Calu3 (cell line): ENCODE measurements at regions not wholly inside any gene's neighbourhood (a gene's known extent, or its start where the extent isn't known, plus 50 kb on each side); places are given as distances from the start of the nearest gene placed in this dataset.

Experiments used
- BruUV-seq: library from RNA; stranded (reverse); fragments of 400-500 nt; replicated peaks from 2 replicates; lab custom pipeline; 2021; lab: Mats Ljungman, UMichigan
- CTCF ChIA-PET: fragments of 300-600 bp; sonication (Branson Sonifier 250); formaldehyde crosslinking; loops from one replicate; lab custom pipeline; 2022; ENCODE audit warnings: antibody characterized with exemption; lab: Charles Lee
- DNase-seq: peaks from one replicate; pipeline ENCODE4 v3.0.0; 2022
- H3K27ac Mint-ChIP-seq: one replicate; pipeline ENCODE4 v1.8.0; 2022; ENCODE audit warnings: mixed read lengths; ENCODE audit not compliant: unreplicated experiment
- H3K27me3 Mint-ChIP-seq: one replicate; pipeline ENCODE4 v1.8.0; 2022; ENCODE audit warnings: mixed read lengths; ENCODE audit not compliant: unreplicated experiment
- H3K36me3 Mint-ChIP-seq: one replicate; pipeline ENCODE4 v1.8.0; 2022; ENCODE audit warnings: mild to moderate bottlenecking, moderate library complexity, mixed read lengths; ENCODE audit not compliant: insufficient read depth, unreplicated experiment
- H3K4me1 Mint-ChIP-seq: one replicate; pipeline ENCODE4 v1.8.0; 2022; ENCODE audit warnings: mild to moderate bottlenecking, low read depth, mixed read lengths; ENCODE audit not compliant: unreplicated experiment
- H3K4me3 Mint-ChIP-seq: one replicate; pipeline ENCODE4 v1.8.0; 2022; ENCODE audit warnings: mild to moderate bottlenecking, low read depth, moderate library complexity, mixed read lengths; ENCODE audit not compliant: unreplicated experiment
- H3K9me3 Mint-ChIP-seq: one replicate; pipeline ENCODE4 v1.8.0; 2022; ENCODE audit warnings: low read depth, mixed read lengths; ENCODE audit not compliant: unreplicated experiment
- intact Hi-C: fragments of 100-400 bp; cut with micrococcal nuclease; formaldehyde crosslinking; loops from one replicate; pipeline ENCODE4 v1.10.0; 2022; ENCODE audit not compliant: unreplicated experiment
- TF ChIP-seq, protein P1 (sequence below): fragments of 200-600 bp; IDR thresholded peaks from one replicate; pipeline ENCODE4 v1.8.0; 2022; ENCODE audit warnings: antibody characterized with exemption; ENCODE audit not compliant: unreplicated experiment

DNA sequence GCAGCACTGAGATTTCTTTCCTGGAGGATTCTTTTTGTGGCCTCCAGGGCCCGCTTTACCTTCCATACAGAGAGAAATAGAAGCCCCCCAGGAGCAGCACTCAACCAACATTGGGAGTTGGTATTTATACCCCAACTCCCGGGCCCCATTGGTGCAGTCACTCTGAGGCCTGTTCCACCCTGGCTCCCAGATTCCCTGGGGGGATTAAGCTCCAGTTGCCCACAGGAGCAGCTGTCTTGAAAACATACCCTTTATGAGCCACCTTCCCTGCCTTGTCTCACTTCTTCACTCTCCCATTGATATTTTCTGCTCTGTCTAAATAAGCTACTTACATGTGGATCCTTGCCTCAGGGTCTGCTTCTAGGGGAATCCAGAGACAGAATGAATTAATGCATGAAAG lies 167.8 kb downstream of the KATNIP start:
- Mint-ChIP-seq H3K4me3 (no peak overlapping the region), H3K4me1 (peaks cover 14% of the 10 kb centered on the region), H3K9me3 (no peaks in the 10 kb centered on the region), H3K36me3 (peaks cover 5% of the 10 kb centered on the region), H3K27ac (no peak overlapping the region), H3K27me3 (no peaks in the 10 kb centered on the region)
- no peak for DNase-seq
- CTCF ChIA-PET = interaction anchor here (0.6 kb wide), 1 partner anchor 295 kb away, joined by 3 read pairs; no protein-coding TSS in a partner anchor
- BruUV-seq = no TSS peak
- TF ChIP-seq, protein P1, sequence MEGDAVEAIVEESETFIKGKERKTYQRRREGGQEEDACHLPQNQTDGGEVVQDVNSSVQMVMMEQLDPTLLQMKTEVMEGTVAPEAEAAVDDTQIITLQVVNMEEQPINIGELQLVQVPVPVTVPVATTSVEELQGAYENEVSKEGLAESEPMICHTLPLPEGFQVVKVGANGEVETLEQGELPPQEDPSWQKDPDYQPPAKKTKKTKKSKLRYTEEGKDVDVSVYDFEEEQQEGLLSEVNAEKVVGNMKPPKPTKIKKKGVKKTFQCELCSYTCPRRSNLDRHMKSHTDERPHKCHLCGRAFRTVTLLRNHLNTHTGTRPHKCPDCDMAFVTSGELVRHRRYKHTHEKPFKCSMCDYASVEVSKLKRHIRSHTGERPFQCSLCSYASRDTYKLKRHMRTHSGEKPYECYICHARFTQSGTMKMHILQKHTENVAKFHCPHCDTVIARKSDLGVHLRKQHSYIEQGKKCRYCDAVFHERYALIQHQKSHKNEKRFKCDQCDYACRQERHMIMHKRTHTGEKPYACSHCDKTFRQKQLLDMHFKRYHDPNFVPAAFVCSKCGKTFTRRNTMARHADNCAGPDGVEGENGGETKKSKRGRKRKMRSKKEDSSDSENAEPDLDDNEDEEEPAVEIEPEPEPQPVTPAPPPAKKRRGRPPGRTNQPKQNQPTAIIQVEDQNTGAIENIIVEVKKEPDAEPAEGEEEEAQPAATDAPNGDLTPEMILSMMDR = no peak
- intact Hi-C loops = no loop called here

DNA sequence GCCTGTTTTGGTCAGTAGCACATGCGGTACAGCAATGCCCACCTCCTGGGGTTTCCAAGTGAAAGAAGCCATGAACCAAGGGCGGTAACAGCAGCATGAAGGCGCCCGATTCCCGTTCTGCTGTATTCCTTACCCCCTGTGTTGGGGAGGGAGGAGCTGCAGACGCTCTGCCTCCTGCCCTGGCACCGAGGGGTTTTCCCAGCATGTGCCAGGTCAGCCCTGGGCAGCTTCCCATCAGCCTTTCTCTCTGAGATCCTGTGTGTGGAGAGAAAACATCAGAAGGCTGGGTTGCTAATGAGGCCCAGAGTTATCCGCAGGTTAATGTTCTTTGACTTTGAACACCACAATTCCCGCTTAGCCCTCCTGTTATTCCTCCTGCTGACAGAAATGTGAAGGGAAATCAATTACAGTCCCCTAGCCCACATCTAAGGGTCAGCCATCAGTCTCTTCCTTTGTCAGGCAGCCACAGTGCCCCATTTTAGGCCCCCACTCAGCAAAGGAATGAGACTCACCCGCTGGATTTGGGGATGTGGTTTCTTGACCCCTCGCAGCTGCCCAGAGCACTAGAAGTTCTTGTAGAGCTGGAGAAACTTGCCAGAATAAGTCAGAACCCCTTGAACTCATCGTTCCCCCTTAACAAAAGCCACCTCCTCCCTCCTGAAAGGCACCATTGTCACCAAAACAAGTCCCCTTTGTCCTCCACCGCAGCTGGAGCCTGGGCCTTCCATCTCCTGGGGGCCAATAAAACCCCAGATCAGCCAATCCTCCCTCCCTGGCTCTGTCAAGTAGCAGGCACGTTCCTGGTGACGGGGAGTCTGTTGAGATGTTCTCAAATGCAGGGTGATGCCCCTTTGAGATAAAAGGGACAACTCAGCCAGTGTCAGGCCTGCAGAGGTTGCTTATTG lies 168.5 kb downstream of the KATNIP start:
- CTCF ChIA-PET = interaction anchor here (0.6 to 0.7 kb wide), 2 partner anchors 197 to 294 kb away, joined by 3 read pairs; no protein-coding TSS in a partner anchor
- no TSS peak for BruUV-seq
- Mint-ChIP-seq H3K27ac (no peak overlapping the region), H3K27me3 (no peaks in the 10 kb centered on the region), H3K4me1 (peaks cover 14% of the 10 kb centered on the region), H3K9me3 (no peaks in the 10 kb centered on the region), H3K36me3 (peaks cover 5% of the 10 kb centered on the region), H3K4me3 (no peak overlapping the region)
- intact Hi-C loops = no loop called here
- TF ChIP-seq, protein P1 = no peak
- DNase-seq = peak; percentile 33

DNA sequence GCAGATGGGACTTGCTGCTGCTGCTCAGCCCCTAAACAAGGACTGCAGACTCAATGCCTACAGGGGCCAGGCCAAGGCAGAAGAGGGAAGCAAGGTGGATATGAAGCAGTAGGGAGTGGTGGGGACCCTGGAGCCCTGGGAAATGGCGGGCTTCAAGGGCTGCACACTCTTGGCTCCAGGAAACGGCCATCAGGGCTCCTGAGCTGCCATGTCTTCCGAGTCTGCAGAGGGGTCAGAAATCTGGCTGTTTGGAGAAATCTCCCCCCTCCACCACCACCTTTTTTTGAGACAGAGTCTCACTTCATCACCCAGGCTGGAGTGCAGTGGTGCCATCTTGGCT lies 169.1 kb downstream of the KATNIP start:
- Mint-ChIP-seq H3K27me3 (no peaks in the 10 kb centered on the region), H3K27ac (no peak overlapping the region), H3K4me3 (no peak overlapping the region), H3K4me1 (peaks cover 14% of the 10 kb centered on the region), H3K9me3 (no peaks in the 10 kb centered on the region), H3K36me3 (peaks cover 5% of the 10 kb centered on the region)
- BruUV-seq = no TSS peak
- TF ChIP-seq, protein P1 = no peak
- intact Hi-C loops = no loop called here
- DNase-seq = no peak
- CTCF ChIA-PET = interaction anchor here (0.7 kb wide), 1 partner anchor 197 kb away, joined by 3 read pairs; no protein-coding TSS in a partner anchor

DNA sequence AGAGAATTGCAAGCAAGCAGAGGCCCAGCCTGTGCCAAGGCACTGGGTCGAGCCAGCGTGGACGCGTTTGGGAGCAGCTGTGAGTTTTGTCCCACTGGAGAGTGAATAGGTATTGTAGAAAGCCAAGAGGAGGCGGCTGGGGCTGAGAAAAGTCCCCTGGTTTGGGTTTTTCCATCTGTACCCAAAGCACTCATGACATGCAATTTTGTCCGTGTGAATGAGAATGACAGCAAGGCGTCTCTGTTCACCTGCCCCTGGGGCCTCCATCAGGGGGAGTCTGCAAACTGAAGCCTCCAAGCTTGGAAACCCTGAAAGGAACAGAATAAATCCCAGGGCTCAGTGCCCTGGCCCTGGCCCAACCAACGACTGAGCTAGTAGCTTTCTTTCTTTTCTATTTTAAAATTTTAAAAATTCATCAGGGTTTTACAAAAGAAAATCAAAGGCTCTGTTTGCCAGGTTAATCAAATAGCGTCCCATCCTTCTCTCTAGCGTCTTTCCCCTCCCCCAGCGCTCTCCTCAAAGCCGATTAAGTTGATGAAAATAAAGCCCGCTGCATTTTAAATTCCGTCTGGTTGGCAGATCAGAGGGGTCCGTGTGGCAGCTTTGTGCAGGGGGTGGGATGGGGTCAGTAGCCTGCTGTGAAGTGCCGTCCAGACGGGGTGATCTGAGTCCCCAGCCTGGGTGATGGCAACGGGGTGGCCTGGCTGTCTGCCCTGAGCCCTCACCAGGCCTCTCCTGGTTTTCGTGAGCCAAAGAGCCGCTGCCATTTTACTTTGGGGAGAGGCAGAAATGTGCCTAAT lies 171.0 kb downstream of the KATNIP start:
- no TSS peak for BruUV-seq
- intact Hi-C loops = no loop called here
- no peak overlapping the region for H3K27ac Mint-ChIP-seq
- H3K9me3 Mint-ChIP-seq = no peaks in the 10 kb centered on the region
- peaks cover 5% of the 10 kb centered on the region for H3K36me3 Mint-ChIP-seq
- peaks cover 14% of the 10 kb centered on the region for H3K4me1 Mint-ChIP-seq
- CTCF ChIA-PET = interaction anchor here (0.6 kb wide), 2 partner anchors 32 to 238 kb away, joined by 3 to 4 read pairs; no protein-coding TSS in a partner anchor
- DNase-seq = no peak
- no peak overlapping the region for H3K4me3 Mint-ChIP-seq
- no peaks in the 10 kb centered on the region for H3K27me3 Mint-ChIP-seq
- TF ChIP-seq, protein P1 = no peak
